ENCODE measurements at regions not wholly inside any gene's neighbourhood (a gene's known extent, or its start where the extent isn't known, plus 50 kb on each side); places are given as distances from the start of the nearest gene placed in this dataset.

GRCh38 chr5:62786099-62786498, 207.5 kb downstream of the LRRC70 start:
- no peak for TF ChIP-seq CTCF (conservative IDR thresholded peaks at IDR 0.05)
- no peak for DNase-seq (ENCODE audit: low read depth, low spot score)
- Mint-ChIP-seq H3K36me3 (ENCODE audit: low read depth) (no peaks in the 10 kb centered on the region), H3K27me3 (ENCODE audit: low read depth) (no peaks in the 10 kb centered on the region), H3K27ac (ENCODE audit: unreplicated experiment) (no peak overlapping the region), H3K4me1 (no peaks in the 10 kb centered on the region), H3K9me3 (no peaks in the 10 kb centered on the region), H3K4me3 (no peak overlapping the region)

- H3K4me3 Mint-ChIP-seq: no peak overlapping the region
- H3K27me3 Mint-ChIP-seq (ENCODE audit: low read depth): no peaks in the 10 kb centered on the region
- H3K9me3 Mint-ChIP-seq: no peaks in the 10 kb centered on the region
- TF ChIP-seq CTCF (conservative IDR thresholded peaks at IDR 0.05): no peak
- H3K4me1 Mint-ChIP-seq: no peaks in the 10 kb centered on the region
- DNase-seq (ENCODE audit: low read depth, low spot score): no peak
- H3K36me3 Mint-ChIP-seq (ENCODE audit: low read depth): no peaks in the 10 kb centered on the region
- no peak overlapping the region for H3K27ac Mint-ChIP-seq (ENCODE audit: unreplicated experiment)
These were observed 207.0 kb downstream of the LRRC70 start for GRCh38 chr5:62785588-62785987.

GRCh38 chr5:62783374-62784057, 204.9 kb downstream of the LRRC70 start:
- Mint-ChIP-seq H3K4me1 (no peaks in the 10 kb centered on the region), H3K4me3 (no peak overlapping the region), H3K27ac (ENCODE audit: unreplicated experiment) (no peak overlapping the region), H3K9me3 (no peaks in the 10 kb centered on the region), H3K27me3 (ENCODE audit: low read depth) (no peaks in the 10 kb centered on the region), H3K36me3 (ENCODE audit: low read depth) (no peaks in the 10 kb centered on the region)
- DNase-seq (ENCODE audit: low read depth, low spot score): no peak
- no peak for TF ChIP-seq CTCF (conservative IDR thresholded peaks at IDR 0.05)

- Mint-ChIP-seq H3K4me3 (no peak overlapping the region), H3K9me3 (no peaks in the 10 kb centered on the region), H3K27me3 (ENCODE audit: low read depth) (no peaks in the 10 kb centered on the region), H3K4me1 (no peaks in the 10 kb centered on the region), H3K27ac (ENCODE audit: unreplicated experiment) (no peak overlapping the region), H3K36me3 (ENCODE audit: low read depth) (no peaks in the 10 kb centered on the region)
- no peak for TF ChIP-seq CTCF (conservative IDR thresholded peaks at IDR 0.05)
- no peak for DNase-seq (ENCODE audit: low read depth, low spot score)
These were observed 202.3 kb downstream of the LRRC70 start for GRCh38 chr5:62780888-62781287.

GRCh38 chr5:62780230-62780629, 201.6 kb downstream of the LRRC70 start:
- no peak for DNase-seq (ENCODE audit: low read depth, low spot score)
- H3K9me3 Mint-ChIP-seq: no peaks in the 10 kb centered on the region
- H3K4me3 Mint-ChIP-seq: no peak overlapping the region
- no peaks in the 10 kb centered on the region for H3K4me1 Mint-ChIP-seq
- no peaks in the 10 kb centered on the region for H3K36me3 Mint-ChIP-seq (ENCODE audit: low read depth)
- no peaks in the 10 kb centered on the region for H3K27me3 Mint-ChIP-seq (ENCODE audit: low read depth)
- TF ChIP-seq CTCF (conservative IDR thresholded peaks at IDR 0.05): no peak
- no peak overlapping the region for H3K27ac Mint-ChIP-seq (ENCODE audit: unreplicated experiment)
